Suprapubic skin (tissue), 4 donors: ENCODE measurements at regions not wholly inside any gene's neighbourhood (a gene's known extent, or its start where the extent isn't known, plus 50 kb on each side); places are given as distances from the start of the nearest gene placed in this dataset.

Experiments
- DNase-seq, 2 donors: peaks; one replicate each; pipeline ENCODE4 v3.0.0-alpha.2; 2019; ENCODE audit warnings: low spot score in 2 of 2
- H3K27ac ChIP-seq: fragments of 200-600 bp; sonication (generic); one replicate; pipeline ENCODE4 v1.5.1; 2019
- H3K27me3 ChIP-seq: fragments of 200-600 bp; sonication (generic); one replicate; pipeline ENCODE4 v1.5.1; 2019
- H3K36me3 ChIP-seq: fragments of 200-600 bp; sonication (generic); one replicate; pipeline ENCODE4 v1.5.1; 2019
- H3K4me1 ChIP-seq: fragments of 200-600 bp; sonication (generic); one replicate; pipeline ENCODE4 v1.5.1; 2019
- H3K4me3 ChIP-seq: fragments of 200-600 bp; sonication (generic); one replicate; pipeline ENCODE4 v1.5.1; 2019; ENCODE audit warnings: mild to moderate bottlenecking
- H3K9me3 ChIP-seq: fragments of 200-600 bp; sonication (generic); one replicate; pipeline ENCODE4 v1.5.1; 2019
- CTCF ChIP-seq, 2 donors: fragments of 200-600 bp in 1 of 2; fragments of 450-650 bp in 1 of 2; sonication (generic) in 1 of 2; IDR thresholded peaks; one replicate each; pipeline ENCODE4 v1.5.1; 2016 to 2019; ENCODE audit warnings: antibody characterized with exemption in 2 of 2, mild to moderate bottlenecking in 1 of 2, moderate library complexity in 1 of 2
- EP300 ChIP-seq: sonication (generic); formaldehyde crosslinking; IDR thresholded peaks from one replicate; pipeline ENCODE4 v1.6.1; 2017; ENCODE audit warnings: antibody characterized with exemption
- POLR2A ChIP-seq, 2 donors: fragments of 450-650 bp; IDR thresholded peaks; one replicate each; pipeline ENCODE4 v1.6.1; 2017; ENCODE audit warnings: antibody characterized with exemption in 2 of 2, mild to moderate bottlenecking in 2 of 2, moderate library complexity in 2 of 2
- POLR2AphosphoS5 ChIP-seq, 3 donors: sonication (generic); formaldehyde crosslinking; IDR thresholded peaks; one replicate each; pipeline ENCODE4 v1.6.1; 2017; ENCODE audit warnings: antibody characterized with exemption in 3 of 3
- WGBS: methylation state at CpG from one replicate; pipeline ENCODE4 v1.1.5; 2018; 5-methylcytosine and 5-hydroxymethylcytosine counted together

DNA sequence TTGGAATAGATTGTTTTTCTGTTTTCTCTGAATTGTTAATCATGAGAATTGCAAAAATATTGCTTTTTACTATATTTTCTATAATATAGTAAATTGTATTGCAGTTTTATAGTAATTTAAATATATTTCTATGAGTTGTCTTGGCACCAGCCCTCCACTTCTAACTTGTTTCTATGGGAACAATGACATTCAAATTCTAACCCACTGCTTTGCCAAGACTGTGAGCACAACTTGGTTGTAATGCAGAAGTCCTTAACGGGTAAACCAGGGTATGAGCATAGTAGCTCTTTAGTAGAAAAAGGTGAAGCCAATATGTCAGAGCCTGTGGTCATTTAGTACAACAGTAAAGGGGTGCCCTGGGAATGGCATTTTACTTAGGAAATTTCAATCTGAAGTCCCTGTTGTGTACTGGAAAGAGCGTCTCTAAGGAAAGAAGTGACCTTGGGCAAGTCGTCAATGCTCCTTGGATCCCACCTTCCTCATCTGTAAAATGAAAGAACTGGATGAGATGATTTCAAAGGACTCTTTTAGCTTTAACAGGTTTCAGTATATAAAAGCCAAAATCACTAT, 283.3 kb downstream of the ATP23 start:
- DNase-seq = no peak
- H3K4me3 ChIP-seq = no peak overlapping the region
- H3K27me3 ChIP-seq = no peaks in the 10 kb centered on the region
- no peaks in the 10 kb centered on the region for H3K4me1 ChIP-seq
- no peak for TF ChIP-seq POLR2AphosphoS5 (IDR thresholded peaks at IDR 0.05)
- 82% methylated on average over 3 of the region's 3 CpGs for WGBS
- H3K36me3 ChIP-seq = no peaks in the 10 kb centered on the region
- no peak overlapping the region for H3K27ac ChIP-seq
- no peaks in the 10 kb centered on the region for H3K9me3 ChIP-seq

DNA sequence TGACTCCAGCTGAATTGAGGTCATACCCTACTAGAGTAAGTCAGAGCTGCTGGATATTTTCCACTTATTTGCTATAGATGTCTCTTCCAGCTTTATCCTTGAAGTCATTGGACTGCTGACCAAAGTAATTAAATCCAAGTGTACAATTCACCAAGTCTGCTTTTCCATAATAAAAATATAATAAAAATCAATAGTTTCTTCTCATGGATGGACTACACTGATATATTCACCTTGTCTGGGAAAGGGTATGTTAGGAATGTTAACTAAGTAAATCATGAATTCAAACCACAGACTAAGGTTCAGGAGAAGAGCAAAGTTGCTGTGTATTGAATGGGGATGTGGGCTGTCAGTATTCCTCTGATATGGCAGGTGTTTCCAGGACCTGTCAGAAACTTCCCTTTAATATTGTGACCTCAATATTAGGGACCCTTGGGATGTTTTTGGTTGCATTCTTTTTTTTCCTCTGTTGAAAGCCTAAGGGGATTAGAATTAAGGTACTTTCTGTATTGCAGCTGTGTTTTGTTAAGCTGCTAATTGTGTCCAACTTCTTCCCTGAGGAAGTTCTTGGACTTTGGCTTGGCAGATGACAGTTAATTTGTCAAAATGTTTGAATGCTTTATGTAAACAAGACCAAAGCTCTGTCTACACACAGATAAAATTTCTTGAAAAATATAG, 284.0 kb downstream of the ATP23 start:
- no peak for DNase-seq
- Histone ChIP-seq H3K27ac (no peak overlapping the region), H3K9me3 (no peaks in the 10 kb centered on the region), H3K36me3 (no peaks in the 10 kb centered on the region), H3K4me1 (no peaks in the 10 kb centered on the region), H3K4me3 (no peak overlapping the region), H3K27me3 (no peaks in the 10 kb centered on the region)
- TF ChIP-seq POLR2A (IDR thresholded peaks at IDR 0.05) (no peak), EP300 (no peak), POLR2AphosphoS5 (IDR thresholded peaks at IDR 0.05) (no peak), CTCF (IDR thresholded peaks at IDR 0.05) (no peak)

- 87% methylated on average over 2 of the region's 2 CpGs for WGBS
- Histone ChIP-seq H3K36me3 (no peaks in the 10 kb centered on the region), H3K4me1 (no peaks in the 10 kb centered on the region), H3K9me3 (peaks cover 3% of the 10 kb centered on the region), H3K27ac (no peak overlapping the region), H3K4me3 (no peak overlapping the region), H3K27me3 (no peaks in the 10 kb centered on the region)
- TF ChIP-seq CTCF (IDR thresholded peaks at IDR 0.05) (no peak), POLR2AphosphoS5 (IDR thresholded peaks at IDR 0.05) (no peak), POLR2A (IDR thresholded peaks at IDR 0.05) (no peak), EP300 (no peak)
- no peak for DNase-seq
These were observed 292.5 kb downstream of the ATP23 start for GRCh38 chr12:58233886-58234285.

- WGBS = 81% methylated on average over 3 of the region's 3 CpGs
- Histone ChIP-seq H3K36me3 (no peaks in the 10 kb centered on the region), H3K27ac (no peak overlapping the region), H3K27me3 (no peaks in the 10 kb centered on the region), H3K9me3 (no peaks in the 10 kb centered on the region), H3K4me1 (no peaks in the 10 kb centered on the region), H3K4me3 (no peak overlapping the region)
- DNase-seq = no peak
- no peak for TF ChIP-seq EP300
- no peak for TF ChIP-seq POLR2AphosphoS5 (IDR thresholded peaks at IDR 0.05)
- no peak for TF ChIP-seq POLR2A (IDR thresholded peaks at IDR 0.05)
- no peak for TF ChIP-seq CTCF (IDR thresholded peaks at IDR 0.05)
These were observed 297.0 kb downstream of the ATP23 start for GRCh38 chr12:58238411-58238810.

GRCh38 chr12:58241099-58241498, 299.7 kb downstream of the ATP23 start:
- TF ChIP-seq EP300 (no peak), CTCF (IDR thresholded peaks at IDR 0.05) (no peak), POLR2A (IDR thresholded peaks at IDR 0.05) (no peak)
- Histone ChIP-seq H3K36me3 (no peaks in the 10 kb centered on the region), H3K4me3 (no peak overlapping the region), H3K27ac (no peak overlapping the region), H3K27me3 (no peaks in the 10 kb centered on the region), H3K9me3 (no peaks in the 10 kb centered on the region), H3K4me1 (no peaks in the 10 kb centered on the region)
- DNase-seq = no peak
- 91% methylated on average over 5 of the region's 5 CpGs for WGBS
